GM12875 (cell line): ENCODE measurements at regions not wholly inside any gene's neighbourhood (a gene's known extent, or its start where the extent isn't known, plus 50 kb on each side); places are given as distances from the start of the nearest gene placed in this dataset.

Experiments used
- H3K4me3 ChIP-seq: one replicate; pipeline ENCODE4 v1.5.1; 2011; ENCODE audit warnings: low read depth, low read length, control low read depth
- CTCF ChIP-seq: IDR thresholded peaks from 2 replicates; pipeline ENCODE4 v1.5.1; 2011; ENCODE audit warnings: low read depth, mild to moderate bottlenecking, control low read depth, inconsistent platforms, low read length, moderate library complexity, borderline replicate concordance; ENCODE audit not compliant: insufficient read depth

DNA sequence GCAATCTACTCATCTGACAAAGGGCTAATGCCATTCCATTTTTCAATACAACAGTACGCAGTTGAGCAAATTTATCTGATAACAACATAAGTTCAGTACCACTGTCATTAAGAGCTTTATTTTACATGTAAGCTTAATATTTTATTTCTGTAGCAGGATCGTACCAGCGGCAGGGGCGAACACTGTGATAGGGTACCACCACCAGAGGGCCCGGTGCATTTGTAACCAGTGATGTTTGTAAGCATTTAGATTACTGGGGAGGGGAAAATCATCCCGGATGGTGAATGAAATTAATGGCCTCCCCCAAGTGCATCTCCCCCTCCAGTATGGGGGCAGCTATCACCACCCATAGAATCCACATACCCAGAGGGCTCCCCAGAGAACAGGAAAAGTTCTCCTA, 179.0 kb downstream of the ADGRA3 start:
- H3K4me3 ChIP-seq = no peak overlapping the region
- TF ChIP-seq CTCF = no peak

DNA sequence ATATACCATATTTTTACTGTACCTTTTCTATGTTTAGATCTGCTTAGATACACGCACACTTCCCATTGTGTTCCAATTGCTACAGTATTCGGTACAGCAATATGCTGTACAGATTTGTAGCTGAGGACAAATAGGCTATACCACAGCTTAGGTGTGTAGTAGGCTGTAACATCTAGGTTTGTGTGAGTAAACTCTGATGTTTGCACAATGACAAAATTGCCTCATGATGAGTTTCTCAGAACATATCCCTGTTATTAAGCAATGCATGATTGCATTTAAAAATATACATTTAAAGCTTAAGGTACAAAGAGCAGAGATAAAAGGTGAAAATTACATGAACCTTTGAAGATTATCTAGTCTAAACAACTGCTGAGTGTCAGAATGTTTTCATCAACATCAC, 181.7 kb downstream of the ADGRA3 start:
- H3K4me3 ChIP-seq = no peak overlapping the region
- TF ChIP-seq CTCF = no peak

- no peak overlapping the region for H3K4me3 ChIP-seq
- no peak for TF ChIP-seq CTCF
Measured at GRCh38 chr4:22324422-22324821, 191.4 kb downstream of the ADGRA3 start.

- H3K4me3 ChIP-seq = no peak overlapping the region
- no peak for TF ChIP-seq CTCF
Measured at GRCh38 chr4:22323691-22324090, 192.2 kb downstream of the ADGRA3 start.

GRCh38 chr4:22322996-22323395, 192.9 kb downstream of the ADGRA3 start:
- TF ChIP-seq CTCF = no peak
- H3K4me3 ChIP-seq = no peak overlapping the region

- H3K4me3 ChIP-seq = no peak overlapping the region
- TF ChIP-seq CTCF = no peak
Measured at GRCh38 chr4:22315628-22316027, 200.2 kb downstream of the ADGRA3 start.

DNA sequence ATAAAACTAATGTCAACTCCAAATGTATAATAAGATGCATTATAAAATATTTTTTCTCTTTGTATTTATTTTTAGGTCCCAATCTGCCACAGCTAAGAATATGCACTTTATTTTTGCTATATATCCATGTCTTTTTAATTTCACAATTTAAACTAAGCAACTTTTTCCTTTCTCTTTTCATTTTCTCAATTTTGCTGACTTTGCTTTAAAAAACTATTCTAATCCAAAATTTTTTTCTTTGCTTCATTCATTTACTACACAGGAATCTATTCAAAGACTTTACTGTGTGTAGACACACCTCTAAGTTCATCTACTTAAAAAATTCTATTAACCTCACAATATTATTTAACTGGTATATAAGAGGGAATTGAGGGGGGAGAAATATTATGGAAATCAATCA, 201.9 kb downstream of the ADGRA3 start:
- no peak for TF ChIP-seq CTCF
- no peak overlapping the region for H3K4me3 ChIP-seq
